H1 (cell line): ENCODE measurements at regions not wholly inside any gene's neighbourhood (a gene's known extent, or its start where the extent isn't known, plus 50 kb on each side); places are given as distances from the start of the nearest gene placed in this dataset.

Experiments used
- CTCF ChIA-PET: fragments of 300-600 bp; sonication (Branson Sonifier 250); formaldehyde crosslinking; loops from one replicate; lab custom pipeline; 2021; ENCODE audit not compliant: partially characterized antibody; lab: Charles Lee
- POLR2A ChIA-PET: fragments of 300-600 bp; sonication (Branson Sonifier 250); formaldehyde crosslinking; loops from one replicate; lab custom pipeline; 2021; ENCODE audit warnings: inconsistent platforms; ENCODE audit not compliant: partially characterized antibody; lab: Charles Lee
- DNase-seq, 2 experiments: peaks; one replicate each; pipeline versions ENCODE4 v3.0.0 to v3.0.0-alpha.2; 2010 to 2022; ENCODE audit warnings: low spot score in 2 of 2, low read depth in 1 of 2, mixed read lengths in 1 of 2
- FAIRE-seq: peaks from 2 replicates; lab custom pipeline; 2011; peaks lifted over from hg19 to GRCh38; lab: Jason Lieb, UNC
- H2AFZ ChIP-seq: 2 replicates; pipeline ENCODE4 v1.8.1; 2012; ENCODE audit warnings: low read length, inconsistent platforms
- H2AK5ac ChIP-seq: 2 replicates; pipeline ENCODE4 v1.6.1; 2013; ENCODE audit warnings: low read depth, low read length
- H2BK120ac ChIP-seq: replicated peaks from 2 replicates; pipeline ENCODE3; 2013; ENCODE audit warnings: low read depth, low read length, inconsistent platforms
- H2BK12ac ChIP-seq: 2 replicates; pipeline ENCODE4 v1.6.1; 2013; ENCODE audit warnings: low read depth, low read length
- H2BK15ac ChIP-seq: 2 replicates; pipeline ENCODE4 v1.6.1; 2013; ENCODE audit warnings: low read length
- H2BK20ac ChIP-seq: 2 replicates; pipeline ENCODE4 v1.6.1; 2013; ENCODE audit warnings: low read length
- H2BK5ac ChIP-seq: 2 replicates; pipeline ENCODE4 v1.6.1; 2013; ENCODE audit warnings: low read depth, low read length
- H3K14ac ChIP-seq: 2 replicates; pipeline ENCODE4 v1.6.1; 2013; ENCODE audit warnings: inconsistent platforms; ENCODE audit not compliant: insufficient read length
- H3K18ac ChIP-seq: 2 replicates; pipeline ENCODE4 v1.6.1; 2013; ENCODE audit warnings: low read length; ENCODE audit errors: extremely low read depth
- H3K23ac ChIP-seq: 2 replicates; pipeline ENCODE4 v1.6.1; 2013; ENCODE audit warnings: inconsistent platforms; ENCODE audit not compliant: insufficient read length
- H3K23me2 ChIP-seq: 2 replicates; pipeline ENCODE4 v1.6.1; 2013; ENCODE audit warnings: low read depth, low read length
- H3K27ac ChIP-seq: 2 replicates; pipeline ENCODE4 v1.6.1; 2011; ENCODE audit warnings: low read depth, low read length, inconsistent platforms
- H3K27me3 ChIP-seq, 4 experiments: replicated peaks in 1 of 4; 1 replicate in 1 of 4; 2 replicates in 3 of 4; pipeline versions ENCODE4 v1.6.1 to v1.8.1; 2011 to 2013; ENCODE audit warnings: low read length in 3 of 4, mild to moderate bottlenecking in 3 of 4, inconsistent platforms in 2 of 4, mixed read lengths in 2 of 4, moderate library complexity in 1 of 4; ENCODE audit not compliant: control insufficient read depth in 3 of 4, insufficient read depth in 3 of 4; ENCODE audit errors: extremely low read depth in 1 of 4
- H3K36me3 ChIP-seq, 4 experiments: 2 replicates each; pipeline versions ENCODE4 v1.6.1 to v1.8.1; 2011 to 2013; ENCODE audit warnings: mild to moderate bottlenecking in 4 of 4, low read length in 3 of 4, moderate library complexity in 2 of 4, control low read depth in 1 of 4, inconsistent platforms in 1 of 4; ENCODE audit not compliant: insufficient read depth in 4 of 4, control insufficient read depth in 2 of 4
- H3K4ac ChIP-seq: replicated peaks from 2 replicates; pipeline ENCODE3; 2013; ENCODE audit warnings: low read length, low read depth, mixed read lengths, inconsistent platforms; ENCODE audit not compliant: insufficient read length
- H3K4me1 ChIP-seq, 4 experiments: replicated peaks in 1 of 4; 1 replicate in 1 of 4; 2 replicates in 3 of 4; pipeline versions ENCODE4 v1.6.1 to v1.8.1; 2011 to 2013; ENCODE audit warnings: low read length in 3 of 4, inconsistent platforms in 2 of 4, mixed read lengths in 1 of 4; ENCODE audit not compliant: insufficient read depth in 4 of 4, control insufficient read depth in 3 of 4
- H3K4me2 ChIP-seq, 2 experiments: 2 replicates each; pipeline versions ENCODE4 v1.6.1 to v1.8.1; 2011 to 2013; ENCODE audit warnings: low read depth in 2 of 2, low read length in 2 of 2, control low read depth in 1 of 2, inconsistent platforms in 1 of 2, mild to moderate bottlenecking in 1 of 2; ENCODE audit not compliant: insufficient read depth in 1 of 2
- H3K4me3 ChIP-seq, 4 experiments: fragments of 200-600, 300-600 bp in 1 of 4; sonication (generic), shearing (Covaris generic), sonication (Bioruptor Twin) in 1 of 4; 2 replicates each; pipeline versions ENCODE4 v1.5.1 to v1.8.1; 2011 to 2016; ENCODE audit warnings: low read length in 4 of 4, low read depth in 3 of 4, control low read depth in 2 of 4, inconsistent platforms in 2 of 4, mild to moderate bottlenecking in 2 of 4, mixed read lengths in 1 of 4, moderate library complexity in 1 of 4; ENCODE audit not compliant: insufficient read depth in 2 of 4; ENCODE audit errors: extremely low read depth in 1 of 4
- H3K56ac ChIP-seq: replicated peaks from 2 replicates; pipeline ENCODE3; 2013; ENCODE audit warnings: low read depth, mild to moderate bottlenecking, mixed read lengths, low read length, inconsistent platforms; ENCODE audit not compliant: insufficient read length
- H3K79me1 ChIP-seq: 2 replicates; pipeline ENCODE4 v1.6.1; 2013; ENCODE audit warnings: low read depth, low read length, control low read depth
- H3K79me2 ChIP-seq, 2 experiments: 2 replicates each; pipeline versions ENCODE4 v1.6.1 to v1.8.1; 2012 to 2013; ENCODE audit warnings: low read length in 2 of 2, mild to moderate bottlenecking in 2 of 2, inconsistent platforms in 1 of 2; ENCODE audit not compliant: insufficient read depth in 2 of 2, control insufficient read depth in 1 of 2
- H3K9ac ChIP-seq, 4 experiments: replicated peaks in 1 of 4; 1 replicate in 1 of 4; 2 replicates in 3 of 4; pipeline versions ENCODE4 v1.6.1 to v1.8.1; 2011 to 2013; ENCODE audit warnings: low read depth in 3 of 4, low read length in 3 of 4, control low read depth in 2 of 4, mild to moderate bottlenecking in 2 of 4, moderate library complexity in 2 of 4, inconsistent platforms in 1 of 4; ENCODE audit errors: extremely low read depth in 1 of 4
- H3K9me3 ChIP-seq, 2 experiments: 2 replicates each; pipeline versions ENCODE4 v1.6.1 to v1.8.1; 2012 to 2013; ENCODE audit warnings: mild to moderate bottlenecking in 2 of 2, moderate library complexity in 2 of 2, control low read depth in 1 of 2, inconsistent platforms in 1 of 2, low read depth in 1 of 2, low read length in 1 of 2, mixed read lengths in 1 of 2; ENCODE audit not compliant: insufficient read depth in 2 of 2
- H4K20me1 ChIP-seq, 2 experiments: replicated peaks in 1 of 2; 2 replicates each; pipeline versions ENCODE3 to v1.8.1; 2011 to 2013; ENCODE audit warnings: inconsistent platforms in 2 of 2, low read length in 2 of 2, mild to moderate bottlenecking in 1 of 2; ENCODE audit not compliant: insufficient read depth in 2 of 2, control insufficient read depth in 1 of 2
- H4K5ac ChIP-seq: 2 replicates; pipeline ENCODE4 v1.6.1; 2013; ENCODE audit warnings: low read length, low read depth, mixed read lengths, inconsistent platforms; ENCODE audit not compliant: insufficient read length
- H4K8ac ChIP-seq: 2 replicates; pipeline ENCODE4 v1.8.0; 2013; ENCODE audit warnings: mild to moderate bottlenecking, moderate library complexity, low read length, inconsistent platforms; ENCODE audit not compliant: insufficient read depth; ENCODE audit errors: extremely low read depth
- H4K91ac ChIP-seq: replicated peaks from 2 replicates; pipeline ENCODE3; 2013; ENCODE audit warnings: low read length, mixed read lengths, inconsistent platforms; ENCODE audit not compliant: insufficient read length
- ASH2L ChIP-seq: fragments of 200-600, 300-600 bp; sonication (generic); IDR thresholded peaks from one replicate; pipeline ENCODE4 v1.7.1; 2017; ENCODE audit warnings: low read length
- CBX5 ChIP-seq: fragments of 300-800, 300-1000 bp; sonication (generic); IDR thresholded peaks from 2 replicates; pipeline ENCODE4 v1.7.1; 2016; ENCODE audit warnings: antibody characterized with exemption, low read length, low read depth
- KDM1A ChIP-seq: fragments of 200-600, 300-600 bp; sonication (generic); IDR thresholded peaks from 2 replicates; pipeline ENCODE4 v1.7.1; 2016; ENCODE audit warnings: mild to moderate bottlenecking, low read length, borderline replicate concordance
- SIX5 ChIP-seq: IDR thresholded peaks from 2 replicates; pipeline ENCODE4 v1.6.1; 2011; ENCODE audit warnings: mild to moderate bottlenecking, low read depth, low read length
- SP2 ChIP-seq: IDR thresholded peaks from 2 replicates; pipeline ENCODE4 v1.6.1; 2012; ENCODE audit warnings: mild to moderate bottlenecking, low read length, inconsistent platforms
- SUZ12 ChIP-seq: fragments of 200-600 bp; sonication (generic); IDR thresholded peaks from 2 replicates; pipeline ENCODE4 v1.6.1; 2012; ENCODE audit warnings: mild to moderate bottlenecking, inconsistent platforms, low read length, moderate library complexity, mixed read lengths
- WGBS, 2 experiments: shearing (Covaris generic) in 1 of 2; methylation state at CpG; one replicate each; pipeline versions ENCODE4 v1.1.6 to v1.1.7; 2013 to 2015; ENCODE audit warnings: low lambda C conversion rate in 2 of 2, mixed read lengths in 2 of 2, inconsistent platforms in 1 of 2, low coverage in 1 of 2, missing lambda C conversion rate in 1 of 2; ENCODE audit not compliant: insufficient replicate concordance in 2 of 2, insufficient coverage in 1 of 2, insufficient read length in 1 of 2; ENCODE audit errors: extremely low coverage in 1 of 2, missing lambda C conversion rate in 1 of 2; 5-methylcytosine and 5-hydroxymethylcytosine counted together
- TF ChIP-seq, protein P1 (sequence below): IDR thresholded peaks from 2 replicates; pipeline ENCODE4 v1.6.1; 2011; ENCODE audit warnings: low read depth, mild to moderate bottlenecking, low read length; ENCODE audit not compliant: insufficient read depth

DNA sequence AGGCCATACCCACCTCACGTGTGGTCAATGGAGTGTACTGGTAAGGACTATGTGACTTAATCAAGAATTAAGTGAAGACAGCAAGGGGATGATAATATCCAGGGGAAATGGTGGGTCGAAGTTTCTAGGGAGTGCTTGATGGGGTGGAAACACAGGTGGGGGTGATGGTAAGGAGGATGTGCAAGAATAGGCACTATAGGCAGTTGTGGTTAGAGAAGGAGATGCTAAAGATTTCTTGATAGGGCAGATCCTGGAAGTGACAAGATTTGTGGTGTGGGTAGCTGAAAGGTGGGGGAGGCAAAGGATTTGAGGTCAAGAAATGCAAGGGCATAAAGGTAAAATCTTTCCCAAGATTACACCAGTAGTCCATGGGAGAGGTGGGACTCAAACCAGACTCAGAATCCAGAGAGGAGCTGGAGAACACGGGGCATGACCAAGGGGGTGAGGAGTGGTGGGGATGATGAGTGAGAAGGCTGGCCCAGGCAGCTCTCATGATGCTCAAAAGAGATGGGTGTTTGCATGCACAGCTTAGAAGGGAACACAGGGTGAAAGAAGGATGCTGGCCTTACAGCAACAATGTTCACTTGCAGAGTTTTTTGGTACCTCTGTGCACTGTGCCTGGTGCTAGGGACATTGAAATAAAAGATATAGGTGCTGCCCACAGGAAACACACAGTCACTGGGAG is 78.4 kb downstream of the CCR1 start:
- no peak overlapping the region for H3K18ac ChIP-seq
- no peak overlapping the region for H4K5ac ChIP-seq
- no peak overlapping the region for H2BK120ac ChIP-seq
- H3K14ac ChIP-seq = no peak overlapping the region
- FAIRE-seq = no peak
- CTCF ChIA-PET = no interaction called here
- DNase-seq = no peak
- no peak overlapping the region for H2BK15ac ChIP-seq
- H2BK20ac ChIP-seq = no peak overlapping the region
- TF ChIP-seq SUZ12 = no peak
- TF ChIP-seq KDM1A = no peak
- TF ChIP-seq CBX5 = no peak
- no peak for TF ChIP-seq ASH2L
- TF ChIP-seq, protein P1, sequence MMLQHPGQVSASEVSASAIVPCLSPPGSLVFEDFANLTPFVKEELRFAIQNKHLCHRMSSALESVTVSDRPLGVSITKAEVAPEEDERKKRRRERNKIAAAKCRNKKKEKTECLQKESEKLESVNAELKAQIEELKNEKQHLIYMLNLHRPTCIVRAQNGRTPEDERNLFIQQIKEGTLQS = no peak
- no peak for TF ChIP-seq SIX5
- no peak for TF ChIP-seq SP2
- H3K4me1 ChIP-seq = no peaks in the 10 kb centered on the region
- H3K79me1 ChIP-seq = no peaks in the 10 kb centered on the region
- no peaks in the 10 kb centered on the region for H3K23me2 ChIP-seq
- no peaks in the 10 kb centered on the region for H4K20me1 ChIP-seq
- no peak overlapping the region for H2AFZ ChIP-seq
- no peak overlapping the region for H3K9ac ChIP-seq
- H4K8ac ChIP-seq = no peak overlapping the region
- H2BK12ac ChIP-seq = no peak overlapping the region
- H4K91ac ChIP-seq = no peak overlapping the region
- H2AK5ac ChIP-seq = no peak overlapping the region
- H3K36me3 ChIP-seq = no peaks in the 10 kb centered on the region
- no peaks in the 10 kb centered on the region for H3K27me3 ChIP-seq
- no peak overlapping the region for H3K23ac ChIP-seq
- H3K79me2 ChIP-seq = no peaks in the 10 kb centered on the region
- WGBS, 2 experiments = 75% methylated on average over 3 of the region's 3 CpGs; no CpG with 5 or more reads in 1 of the 2 experiments
- no peak overlapping the region for H2BK5ac ChIP-seq
- no peak overlapping the region for H3K27ac ChIP-seq
- H3K4me2 ChIP-seq = no peak overlapping the region
- H3K4ac ChIP-seq = no peak overlapping the region
- H3K56ac ChIP-seq = no peak overlapping the region
- H3K4me3 ChIP-seq = no peak overlapping the region
- no peaks in the 10 kb centered on the region for H3K9me3 ChIP-seq
- POLR2A ChIA-PET = no interaction called here
